ENCODE measurements at regions not wholly inside any gene's neighbourhood (a gene's known extent, or its start where the extent isn't known, plus 50 kb on each side); places are given as distances from the start of the nearest gene placed in this dataset.

DNA sequence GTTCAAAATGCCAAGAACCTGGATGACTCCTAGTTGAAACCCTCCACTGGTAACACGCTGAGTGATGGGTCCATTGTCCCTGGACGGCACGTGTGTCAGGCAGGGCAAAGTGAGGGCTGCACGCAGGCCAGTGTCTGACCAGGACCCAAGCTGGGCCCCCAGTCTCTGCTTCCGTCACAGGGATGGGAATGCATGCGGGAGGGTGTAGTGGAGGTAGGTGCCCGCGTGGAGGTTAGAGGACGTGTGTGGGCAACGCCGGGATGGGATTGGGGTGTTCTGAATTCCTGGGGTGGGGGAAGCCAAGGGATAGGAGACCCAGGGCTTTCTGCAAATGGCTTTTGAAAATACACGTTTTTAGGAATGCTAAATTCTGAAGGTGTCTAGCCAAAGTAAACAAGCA is 943.3 kb downstream of the BRD1 start:
- Histone ChIP-seq H3K4me1 (no peaks in the 10 kb centered on the region), H3K9me3 (no peaks in the 10 kb centered on the region), H3K27ac (no peak overlapping the region), H3K36me3 (no peaks in the 10 kb centered on the region), H3K4me3 (no peak overlapping the region), H3K27me3 (peaks cover 2 to 36% (median 27%) of the 10 kb centered on the region in 3 donors)
- 76 to 86% methylated on average over 12 of the region's 12 CpGs for WGBS, 2 donors
- intact Hi-C loops (cut with DNase I) = no loop called here
- DNase-seq = peak; percentile 50
- TF ChIP-seq, protein P1, sequence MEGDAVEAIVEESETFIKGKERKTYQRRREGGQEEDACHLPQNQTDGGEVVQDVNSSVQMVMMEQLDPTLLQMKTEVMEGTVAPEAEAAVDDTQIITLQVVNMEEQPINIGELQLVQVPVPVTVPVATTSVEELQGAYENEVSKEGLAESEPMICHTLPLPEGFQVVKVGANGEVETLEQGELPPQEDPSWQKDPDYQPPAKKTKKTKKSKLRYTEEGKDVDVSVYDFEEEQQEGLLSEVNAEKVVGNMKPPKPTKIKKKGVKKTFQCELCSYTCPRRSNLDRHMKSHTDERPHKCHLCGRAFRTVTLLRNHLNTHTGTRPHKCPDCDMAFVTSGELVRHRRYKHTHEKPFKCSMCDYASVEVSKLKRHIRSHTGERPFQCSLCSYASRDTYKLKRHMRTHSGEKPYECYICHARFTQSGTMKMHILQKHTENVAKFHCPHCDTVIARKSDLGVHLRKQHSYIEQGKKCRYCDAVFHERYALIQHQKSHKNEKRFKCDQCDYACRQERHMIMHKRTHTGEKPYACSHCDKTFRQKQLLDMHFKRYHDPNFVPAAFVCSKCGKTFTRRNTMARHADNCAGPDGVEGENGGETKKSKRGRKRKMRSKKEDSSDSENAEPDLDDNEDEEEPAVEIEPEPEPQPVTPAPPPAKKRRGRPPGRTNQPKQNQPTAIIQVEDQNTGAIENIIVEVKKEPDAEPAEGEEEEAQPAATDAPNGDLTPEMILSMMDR (IDR thresholded peaks at IDR 0.05) = no peak
- TF ChIP-seq POLR2A (IDR thresholded peaks at IDR 0.05) (no peak), EP300 (IDR thresholded peaks at IDR 0.05) (no peak), POLR2AphosphoS5 (IDR thresholded peaks at IDR 0.05) (no peak)

DNA sequence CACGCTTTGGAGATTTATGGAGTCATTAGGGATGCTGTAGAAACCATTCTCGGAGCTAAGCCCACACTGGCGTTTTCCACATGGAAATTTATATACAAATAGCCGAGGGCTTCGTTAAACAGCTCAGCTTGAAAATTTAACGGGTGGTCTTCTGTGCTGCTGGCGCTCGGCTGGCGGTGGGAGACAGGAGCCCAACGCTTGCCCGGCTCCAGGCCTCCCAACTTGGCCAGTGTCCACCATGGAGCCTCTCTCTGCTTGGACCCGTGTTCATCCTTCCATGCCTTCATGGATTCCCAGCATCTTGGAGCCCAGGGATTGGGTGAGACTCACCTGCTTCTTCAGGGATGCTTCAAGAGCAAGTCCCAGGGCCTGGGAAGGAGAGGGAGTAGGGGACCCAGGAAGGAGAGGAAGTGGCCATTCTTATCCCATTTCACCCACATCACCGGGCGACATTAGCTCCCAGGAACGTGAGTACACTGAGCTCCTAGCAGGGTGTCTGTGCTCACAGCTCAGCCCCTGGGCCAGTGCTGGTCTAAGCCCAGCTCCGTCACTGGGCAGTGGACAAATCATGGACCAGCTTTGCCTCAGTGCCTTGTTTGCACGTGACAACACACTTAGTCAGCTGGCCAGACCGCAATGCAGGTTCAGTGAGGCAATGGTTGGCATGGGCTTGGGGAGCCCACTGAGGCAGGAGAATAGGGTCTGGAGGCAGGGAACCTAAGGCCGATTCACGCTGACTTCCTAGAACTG is 944.3 kb downstream of the BRD1 start:
- Histone ChIP-seq H3K27me3 (peaks cover 2 to 34% (median 27%) of the 10 kb centered on the region in 3 donors), H3K4me3 (no peak overlapping the region), H3K27ac (no peak overlapping the region), H3K9me3 (no peaks in the 10 kb centered on the region), H3K36me3 (no peaks in the 10 kb centered on the region), H3K4me1 (no peaks in the 10 kb centered on the region)
- TF ChIP-seq POLR2AphosphoS5 (IDR thresholded peaks at IDR 0.05) = no peak
- TF ChIP-seq EP300 (IDR thresholded peaks at IDR 0.05) = no peak
- no peak for TF ChIP-seq POLR2A (IDR thresholded peaks at IDR 0.05)
- TF ChIP-seq, protein P1 (IDR thresholded peaks at IDR 0.05) = no peak
- 82% methylated on average over 20 of the region's 20 CpGs for WGBS, 2 donors
- peak; percentile 42 for DNase-seq
- intact Hi-C loops (cut with DNase I) = no loop called here

DNA sequence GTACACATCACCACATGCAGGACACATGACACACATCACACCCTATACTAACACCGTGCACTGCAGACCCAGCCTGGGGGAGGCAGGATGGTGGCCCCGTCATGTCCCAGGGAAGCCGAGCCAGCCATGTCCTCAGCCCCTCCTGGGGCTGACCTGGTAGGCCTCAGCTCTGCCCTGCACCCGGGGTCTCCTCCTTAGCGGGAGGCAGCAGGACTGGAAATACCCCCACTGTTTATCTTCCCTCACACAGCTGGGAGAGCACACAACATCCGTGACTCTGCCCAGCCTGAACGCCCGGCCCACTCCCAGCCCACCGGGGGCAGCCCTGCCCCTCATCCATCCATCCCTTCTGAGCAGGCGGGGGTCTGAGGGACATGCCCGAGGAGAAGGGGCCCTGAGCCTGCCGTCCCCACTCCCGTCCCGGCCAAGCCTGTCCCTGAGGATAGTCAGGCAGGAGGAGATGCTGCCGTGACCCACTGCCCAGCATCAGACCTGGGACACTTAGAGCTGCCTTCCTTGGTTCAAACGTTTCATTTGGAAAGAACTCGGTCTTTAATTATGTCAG is 945.0 kb downstream of the BRD1 start:
- no peaks in the 10 kb centered on the region for H3K36me3 ChIP-seq
- intact Hi-C loops (cut with DNase I) = no loop called here
- TF ChIP-seq POLR2A (IDR thresholded peaks at IDR 0.05) (no peak), POLR2AphosphoS5 (IDR thresholded peaks at IDR 0.05) (no peak), EP300 (IDR thresholded peaks at IDR 0.05) (no peak)
- TF ChIP-seq, protein P1 (IDR thresholded peaks at IDR 0.05) = no peak
- H3K4me1 ChIP-seq = no peaks in the 10 kb centered on the region
- no peak overlapping the region for H3K4me3 ChIP-seq
- peaks cover 2 to 34% (median 27%) of the 10 kb centered on the region in 3 donors for H3K27me3 ChIP-seq
- no peaks in the 10 kb centered on the region for H3K9me3 ChIP-seq
- peak; percentile 55 for DNase-seq
- WGBS, 2 donors = 57 to 62% methylated on average over 17 of the region's 17 CpGs
- H3K27ac ChIP-seq = no peak overlapping the region

DNA sequence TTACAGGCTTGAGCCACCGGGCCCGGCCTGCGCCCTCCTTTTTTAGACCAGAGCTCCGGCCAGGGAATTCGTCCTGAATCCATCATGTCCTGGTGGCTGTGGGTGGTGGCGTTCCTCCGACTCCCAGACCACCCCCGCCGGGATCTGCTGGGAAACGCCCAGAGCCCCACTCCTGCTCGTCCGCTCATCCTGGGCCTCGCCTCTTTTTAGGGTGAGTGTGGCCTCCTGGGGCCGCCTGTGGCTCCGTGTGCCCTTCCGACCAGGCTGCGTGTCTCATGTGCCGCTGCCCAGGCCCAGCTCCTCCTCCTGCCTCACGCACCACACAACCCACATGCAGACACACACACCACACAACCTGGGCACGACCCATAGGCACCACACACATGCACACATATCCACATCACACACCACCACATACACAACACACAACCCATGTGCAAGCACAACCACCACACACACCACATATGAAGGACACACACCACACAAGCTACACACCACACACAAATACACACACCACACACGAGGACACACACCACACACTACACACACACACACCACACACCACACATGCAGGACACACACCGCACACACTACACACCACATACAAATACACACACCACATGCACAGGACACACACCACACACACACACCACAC is 946.2 kb downstream of the BRD1 start:
- H3K27ac ChIP-seq = no peak overlapping the region
- H3K36me3 ChIP-seq = no peaks in the 10 kb centered on the region
- H3K4me1 ChIP-seq = no peaks in the 10 kb centered on the region
- intact Hi-C loops (cut with DNase I) = no loop called here
- H3K4me3 ChIP-seq = no peak overlapping the region
- no peaks in the 10 kb centered on the region for H3K9me3 ChIP-seq
- peak; percentile 45 for DNase-seq
- TF ChIP-seq POLR2A (IDR thresholded peaks at IDR 0.05) (no peak), EP300 (IDR thresholded peaks at IDR 0.05) (no peak), POLR2AphosphoS5 (IDR thresholded peaks at IDR 0.05) (no peak)
- TF ChIP-seq, protein P1 (IDR thresholded peaks at IDR 0.05) = no peak
- 93 to 94% methylated on average over 22 of the region's 22 CpGs for WGBS, 2 donors
- peaks cover 2 to 31% (median 27%) of the 10 kb centered on the region in 3 donors for H3K27me3 ChIP-seq
